Progenitor cell of endocrine pancreas (in vitro differentiated cells): ENCODE measurements at regions not wholly inside any gene's neighbourhood (a gene's known extent, or its start where the extent isn't known, plus 50 kb on each side); places are given as distances from the start of the nearest gene placed in this dataset.

Source experiments
- DNase-seq: peaks from one replicate; pipeline ENCODE4 v3.0.0; 2021; ENCODE audit warnings: low spot score; ENCODE audit not compliant: unreplicated experiment
- H3K27ac Mint-ChIP-seq: 2 replicates; pipeline ENCODE4 v1.8.0; 2021; ENCODE audit warnings: mild to moderate bottlenecking, moderate library complexity, mixed read lengths
- H3K27me3 Mint-ChIP-seq: 2 replicates; pipeline ENCODE4 v1.8.0; 2021; ENCODE audit warnings: mixed read lengths
- H3K36me3 Mint-ChIP-seq: 2 replicates; pipeline ENCODE4 v1.8.0; 2022; ENCODE audit warnings: mixed read lengths; ENCODE audit not compliant: insufficient read depth
- H3K4me1 Mint-ChIP-seq: 2 replicates; pipeline ENCODE4 v1.8.0; 2021; ENCODE audit warnings: low read depth, mixed read lengths
- H3K4me3 Mint-ChIP-seq: 2 replicates; pipeline ENCODE4 v1.8.0; 2021; ENCODE audit warnings: low read depth, mild to moderate bottlenecking, moderate library complexity, mixed read lengths
- H3K9me3 Mint-ChIP-seq: 2 replicates; pipeline ENCODE4 v1.8.0; 2021; ENCODE audit warnings: low read depth, mixed read lengths
- CTCF ChIP-seq: fragments of 200-600 bp; sonication (generic); IDR thresholded peaks from one replicate; pipeline ENCODE4 v1.5.0; 2021; ENCODE audit warnings: antibody characterized with exemption, mild to moderate bottlenecking; ENCODE audit not compliant: unreplicated experiment

- H3K4me3 Mint-ChIP-seq = no peak overlapping the region
- H3K4me1 Mint-ChIP-seq = peaks cover 3% of the 10 kb centered on the region
- H3K9me3 Mint-ChIP-seq = peaks cover 3% of the 10 kb centered on the region
- no peak overlapping the region for H3K27ac Mint-ChIP-seq
- H3K36me3 Mint-ChIP-seq = no peaks in the 10 kb centered on the region
- DNase-seq = no peak
- peaks cover 50% of the 10 kb centered on the region for H3K27me3 Mint-ChIP-seq
- TF ChIP-seq CTCF = no peak
Observed at GRCh38 chr16:6481894-6482293, 850.8 kb upstream of the RBFOX1 start.

GRCh38 chr16:6453742-6454141 is 878.9 kb upstream of the RBFOX1 start:
- TF ChIP-seq CTCF = no peak
- Mint-ChIP-seq H3K4me1 (no peaks in the 10 kb centered on the region), H3K9me3 (peaks cover 4% of the 10 kb centered on the region), H3K27me3 (peaks cover 8% of the 10 kb centered on the region), H3K4me3 (no peak overlapping the region), H3K27ac (no peak overlapping the region), H3K36me3 (no peaks in the 10 kb centered on the region)
- no peak for DNase-seq

- Mint-ChIP-seq H3K9me3 (peaks cover 2% of the 10 kb centered on the region), H3K4me1 (no peaks in the 10 kb centered on the region), H3K4me3 (no peak overlapping the region), H3K27me3 (peaks cover 11% of the 10 kb centered on the region), H3K36me3 (no peaks in the 10 kb centered on the region), H3K27ac (no peak overlapping the region)
- no peak for DNase-seq
- no peak for TF ChIP-seq CTCF
Observed at GRCh38 chr16:6447021-6447790, 885.4 kb upstream of the RBFOX1 start.

GRCh38 chr16:6446370-6446769 is 886.3 kb upstream of the RBFOX1 start:
- Mint-ChIP-seq H3K27me3 (peaks cover 11% of the 10 kb centered on the region), H3K4me1 (no peaks in the 10 kb centered on the region), H3K27ac (no peak overlapping the region), H3K9me3 (no peaks in the 10 kb centered on the region), H3K4me3 (no peak overlapping the region), H3K36me3 (no peaks in the 10 kb centered on the region)
- DNase-seq = no peak
- no peak for TF ChIP-seq CTCF

- TF ChIP-seq CTCF = no peak
- H3K27me3 Mint-ChIP-seq = peaks cover 3% of the 10 kb centered on the region
- DNase-seq = no peak
- no peaks in the 10 kb centered on the region for H3K4me1 Mint-ChIP-seq
- H3K36me3 Mint-ChIP-seq = no peaks in the 10 kb centered on the region
- no peak overlapping the region for H3K4me3 Mint-ChIP-seq
- no peaks in the 10 kb centered on the region for H3K9me3 Mint-ChIP-seq
- no peak overlapping the region for H3K27ac Mint-ChIP-seq
Observed at GRCh38 chr16:6439129-6439528, 893.5 kb upstream of the RBFOX1 start.
